Activated naive CD4-positive, alpha-beta T cell treated with anti-CD3 and anti-CD28 coated beads, Interleukin-2, amount 50 U/mL, for 24 hours (primary cell): ENCODE measurements at regions not wholly inside any gene's neighbourhood (a gene's known extent, or its start where the extent isn't known, plus 50 kb on each side); places are given as distances from the start of the nearest gene placed in this dataset.

Source experiments
- H3K27ac Mint-ChIP-seq: one replicate; pipeline ENCODE4 v1.8.0; 2021; ENCODE audit warnings: mild to moderate bottlenecking, mixed read lengths
- H3K27me3 Mint-ChIP-seq: one replicate; pipeline ENCODE4 v1.8.0; 2021; ENCODE audit warnings: mixed read lengths
- H3K36me3 Mint-ChIP-seq: one replicate; pipeline ENCODE4 v1.8.0; 2021; ENCODE audit warnings: mixed read lengths
- H3K4me1 Mint-ChIP-seq: one replicate; pipeline ENCODE4 v1.8.0; 2021; ENCODE audit warnings: mixed read lengths
- H3K4me3 Mint-ChIP-seq: one replicate; pipeline ENCODE4 v1.8.0; 2021; ENCODE audit warnings: mild to moderate bottlenecking, mixed read lengths
- H3K9me3 Mint-ChIP-seq: one replicate; pipeline ENCODE4 v1.8.0; 2021; ENCODE audit warnings: mixed read lengths

- no peaks in the 10 kb centered on the region for H3K27me3 Mint-ChIP-seq
- no peak overlapping the region for H3K27ac Mint-ChIP-seq
- peaks cover 15% of the 10 kb centered on the region for H3K9me3 Mint-ChIP-seq
Measured at GRCh38 chr9:81420024-81420423, 269.3 kb downstream of the TLE1 start.

GRCh38 chr9:81417941-81418340 lies 271.4 kb downstream of the TLE1 start:
- H3K9me3 Mint-ChIP-seq, result peaks cover 15% of the 10 kb centered on the region

More at GRCh38 chr9:81420024-81420423, 269.3 kb downstream of the TLE1 start:
- Mint-ChIP-seq H3K4me1 (no peaks in the 10 kb centered on the region), H3K36me3 (no peaks in the 10 kb centered on the region), H3K4me3 (no peak overlapping the region)

GRCh38 chr9:81417299-81417675 lies 272.1 kb downstream of the TLE1 start:
- Mint-ChIP-seq H3K4me1 (no peaks in the 10 kb centered on the region), H3K27ac (no peak overlapping the region), H3K9me3 (peaks cover 14% of the 10 kb centered on the region), H3K4me3 (no peak overlapping the region), H3K27me3 (no peaks in the 10 kb centered on the region), H3K36me3 (no peaks in the 10 kb centered on the region)

More at GRCh38 chr9:81417941-81418340, 271.4 kb downstream of the TLE1 start:
- Mint-ChIP-seq H3K4me1 (no peaks in the 10 kb centered on the region), H3K27ac (no peak overlapping the region), H3K36me3 (no peaks in the 10 kb centered on the region), H3K4me3 (no peak overlapping the region), H3K27me3 (no peaks in the 10 kb centered on the region)

- peaks cover 11% of the 10 kb centered on the region for H3K9me3 Mint-ChIP-seq
- H3K4me3 Mint-ChIP-seq, result no peak overlapping the region
- no peaks in the 10 kb centered on the region for H3K4me1 Mint-ChIP-seq
- H3K36me3 Mint-ChIP-seq, result no peaks in the 10 kb centered on the region
- no peaks in the 10 kb centered on the region for H3K27me3 Mint-ChIP-seq
- H3K27ac Mint-ChIP-seq, result no peak overlapping the region
Measured at GRCh38 chr9:81416476-81417298, 272.7 kb downstream of the TLE1 start.

- H3K27ac Mint-ChIP-seq, result no peak overlapping the region
- no peaks in the 10 kb centered on the region for H3K4me1 Mint-ChIP-seq
- H3K4me3 Mint-ChIP-seq, result no peak overlapping the region
- no peaks in the 10 kb centered on the region for H3K36me3 Mint-ChIP-seq
- peaks cover 11% of the 10 kb centered on the region for H3K9me3 Mint-ChIP-seq
- H3K27me3 Mint-ChIP-seq, result no peaks in the 10 kb centered on the region
Measured at GRCh38 chr9:81414836-81415235, 274.5 kb downstream of the TLE1 start.

- Mint-ChIP-seq H3K4me1 (no peaks in the 10 kb centered on the region), H3K36me3 (no peaks in the 10 kb centered on the region), H3K27ac (no peak overlapping the region), H3K9me3 (peaks cover 5% of the 10 kb centered on the region), H3K27me3 (no peaks in the 10 kb centered on the region), H3K4me3 (no peak overlapping the region)
Measured at GRCh38 chr9:81411961-81412360, 277.4 kb downstream of the TLE1 start.

- Mint-ChIP-seq H3K9me3 (peaks cover 8% of the 10 kb centered on the region), H3K27ac (no peak overlapping the region), H3K27me3 (no peaks in the 10 kb centered on the region), H3K4me1 (no peaks in the 10 kb centered on the region), H3K4me3 (no peak overlapping the region), H3K36me3 (no peaks in the 10 kb centered on the region)
Measured at GRCh38 chr9:81410201-81410600, 279.1 kb downstream of the TLE1 start.

- no peaks in the 10 kb centered on the region for H3K36me3 Mint-ChIP-seq
- no peak overlapping the region for H3K4me3 Mint-ChIP-seq
- H3K27me3 Mint-ChIP-seq, result no peaks in the 10 kb centered on the region
- H3K4me1 Mint-ChIP-seq, result no peaks in the 10 kb centered on the region
- H3K27ac Mint-ChIP-seq, result no peak overlapping the region
- H3K9me3 Mint-ChIP-seq, result peaks cover 14% of the 10 kb centered on the region
Measured at GRCh38 chr9:81408951-81409350, 280.4 kb downstream of the TLE1 start.

GRCh38 chr9:81404931-81405598 lies 284.3 kb downstream of the TLE1 start:
- H3K4me3 Mint-ChIP-seq, result no peak overlapping the region

GRCh38 chr9:81397481-81398381 lies 291.6 kb downstream of the TLE1 start:
- no peak overlapping the region for H3K27ac Mint-ChIP-seq
- H3K4me1 Mint-ChIP-seq, result no peaks in the 10 kb centered on the region
- peaks cover 2% of the 10 kb centered on the region for H3K27me3 Mint-ChIP-seq
- peaks cover 11% of the 10 kb centered on the region for H3K9me3 Mint-ChIP-seq
- no peak overlapping the region for H3K4me3 Mint-ChIP-seq
- H3K36me3 Mint-ChIP-seq, result no peaks in the 10 kb centered on the region

More at GRCh38 chr9:81404931-81405598, 284.3 kb downstream of the TLE1 start:
- H3K27ac Mint-ChIP-seq, result no peak overlapping the region
- no peaks in the 10 kb centered on the region for H3K27me3 Mint-ChIP-seq
- no peaks in the 10 kb centered on the region for H3K36me3 Mint-ChIP-seq
- H3K4me1 Mint-ChIP-seq, result no peaks in the 10 kb centered on the region
- H3K9me3 Mint-ChIP-seq, result peaks cover 14% of the 10 kb centered on the region

GRCh38 chr9:81396528-81396927 lies 292.8 kb downstream of the TLE1 start:
- Mint-ChIP-seq H3K4me3 (no peak overlapping the region), H3K27me3 (peaks cover 2% of the 10 kb centered on the region), H3K9me3 (peaks cover 14% of the 10 kb centered on the region), H3K4me1 (no peaks in the 10 kb centered on the region), H3K27ac (no peak overlapping the region), H3K36me3 (no peaks in the 10 kb centered on the region)

- no peaks in the 10 kb centered on the region for H3K4me1 Mint-ChIP-seq
- no peak overlapping the region for H3K27ac Mint-ChIP-seq
- no peak overlapping the region for H3K4me3 Mint-ChIP-seq
- H3K36me3 Mint-ChIP-seq, result no peaks in the 10 kb centered on the region
- H3K27me3 Mint-ChIP-seq, result peaks cover 2% of the 10 kb centered on the region
- H3K9me3 Mint-ChIP-seq, result peaks cover 14% of the 10 kb centered on the region
Measured at GRCh38 chr9:81395676-81396054, 293.7 kb downstream of the TLE1 start.

- Mint-ChIP-seq H3K27me3 (peaks cover 2% of the 10 kb centered on the region), H3K9me3 (peaks cover 14% of the 10 kb centered on the region), H3K27ac (no peak overlapping the region), H3K4me1 (no peaks in the 10 kb centered on the region), H3K36me3 (no peaks in the 10 kb centered on the region), H3K4me3 (no peak overlapping the region)
Measured at GRCh38 chr9:81394881-81395675, 294.3 kb downstream of the TLE1 start.

- Mint-ChIP-seq H3K9me3 (peaks cover 8% of the 10 kb centered on the region), H3K27me3 (peaks cover 2% of the 10 kb centered on the region), H3K27ac (no peak overlapping the region), H3K36me3 (no peaks in the 10 kb centered on the region), H3K4me1 (no peaks in the 10 kb centered on the region), H3K4me3 (no peak overlapping the region)
Measured at GRCh38 chr9:81393985-81394811, 295.1 kb downstream of the TLE1 start.
